Kidney glomerular epithelial cell (primary cell): ENCODE measurements at regions not wholly inside any gene's neighbourhood (a gene's known extent, or its start where the extent isn't known, plus 50 kb on each side); places are given as distances from the start of the nearest gene placed in this dataset.
"Not testable (repeated sequence)": the region's sequence is repeated elsewhere in the genome, so short reads cannot be mapped to it uniquely, and the experiment has no call there.

Experiments
- DNase-seq: peaks from one replicate; lab custom pipeline; 2025; lab: John Stamatoyannopoulos, UW

- no peak for DNase-seq
Observed at GRCh38 chr15:62644889-62645742, 397.4 kb upstream of the TPM1 start.

GRCh38 chr15:62647202-62647842 is 395.2 kb upstream of the TPM1 start:
- peak; percentile 86 for DNase-seq

GRCh38 chr15:62647843-62648505 is 394.6 kb upstream of the TPM1 start:
- DNase-seq = no peak

- DNase-seq = no peak
Observed at GRCh38 chr15:62648954-62649353, 393.6 kb upstream of the TPM1 start.

- DNase-seq = peak; percentile 89
Observed at GRCh38 chr15:62649793-62650420, 392.6 kb upstream of the TPM1 start.

GRCh38 chr15:62653122-62653521 is 389.4 kb upstream of the TPM1 start:
- DNase-seq = no peak

- no peak for DNase-seq
Observed at GRCh38 chr15:62656071-62656470, 386.5 kb upstream of the TPM1 start.

- not testable (repeated sequence) for DNase-seq
Observed at GRCh38 chr15:62657501-62657900, 385.0 kb upstream of the TPM1 start.

- DNase-seq = no peak
Observed at GRCh38 chr15:62658498-62658897, 384.0 kb upstream of the TPM1 start.

GRCh38 chr15:62663547-62663946 is 379.0 kb upstream of the TPM1 start:
- no peak for DNase-seq

- DNase-seq = peak; percentile 55
Observed at GRCh38 chr15:62665449-62665848, 377.1 kb upstream of the TPM1 start.

GRCh38 chr15:62666046-62666445 is 376.5 kb upstream of the TPM1 start:
- DNase-seq = no peak

- DNase-seq = no peak
Observed at GRCh38 chr15:62672268-62672667, 370.3 kb upstream of the TPM1 start.

- no peak for DNase-seq
Observed at GRCh38 chr15:62676891-62677290, 365.7 kb upstream of the TPM1 start.

GRCh38 chr15:62681939-62682896 is 360.3 kb upstream of the TPM1 start:
- DNase-seq = no peak

GRCh38 chr15:62683192-62683591 is 359.4 kb upstream of the TPM1 start:
- not testable (repeated sequence) for DNase-seq

GRCh38 chr15:62684123-62684808 is 358.3 kb upstream of the TPM1 start:
- DNase-seq = no peak

- no peak for DNase-seq
Observed at GRCh38 chr15:62691008-62691407, 351.5 kb upstream of the TPM1 start.

- no peak for DNase-seq
Observed at GRCh38 chr15:62697636-62698035, 344.9 kb upstream of the TPM1 start.

GRCh38 chr15:62698646-62699045 is 343.9 kb upstream of the TPM1 start:
- DNase-seq = no peak

GRCh38 chr15:62706317-62706716 is 336.2 kb upstream of the TPM1 start:
- DNase-seq = no peak
